Tibial nerve (tissue), 4 donors: ENCODE measurements at regions not wholly inside any gene's neighbourhood (a gene's known extent, or its start where the extent isn't known, plus 50 kb on each side); places are given as distances from the start of the nearest gene placed in this dataset.

Experiments used
- EP300 ChIP-seq, 2 donors: sonication (generic); formaldehyde crosslinking; IDR thresholded peaks; one replicate each; pipeline ENCODE4 v1.6.1; 2017; ENCODE audit warnings: antibody characterized with exemption in 2 of 2, mild to moderate bottlenecking in 1 of 2
- POLR2A ChIP-seq, 2 donors: fragments of 450-650 bp; IDR thresholded peaks; one replicate each; pipeline ENCODE4 v1.6.1; 2017; ENCODE audit warnings: antibody characterized with exemption in 2 of 2, mild to moderate bottlenecking in 2 of 2, moderate library complexity in 2 of 2
- TF ChIP-seq, protein P1 (sequence below), 5 experiments: fragments of 200-600 bp in 3 of 5; fragments of 450-650 bp in 2 of 5; sonication (generic) in 3 of 5; IDR thresholded peaks; one replicate each; pipeline ENCODE4 v1.5.1; 2016 to 2019; ENCODE audit warnings: antibody characterized with exemption in 5 of 5, mild to moderate bottlenecking in 3 of 5, moderate library complexity in 2 of 5

- no peak for TF ChIP-seq POLR2A (IDR thresholded peaks at IDR 0.05)
- TF ChIP-seq, protein P1, sequence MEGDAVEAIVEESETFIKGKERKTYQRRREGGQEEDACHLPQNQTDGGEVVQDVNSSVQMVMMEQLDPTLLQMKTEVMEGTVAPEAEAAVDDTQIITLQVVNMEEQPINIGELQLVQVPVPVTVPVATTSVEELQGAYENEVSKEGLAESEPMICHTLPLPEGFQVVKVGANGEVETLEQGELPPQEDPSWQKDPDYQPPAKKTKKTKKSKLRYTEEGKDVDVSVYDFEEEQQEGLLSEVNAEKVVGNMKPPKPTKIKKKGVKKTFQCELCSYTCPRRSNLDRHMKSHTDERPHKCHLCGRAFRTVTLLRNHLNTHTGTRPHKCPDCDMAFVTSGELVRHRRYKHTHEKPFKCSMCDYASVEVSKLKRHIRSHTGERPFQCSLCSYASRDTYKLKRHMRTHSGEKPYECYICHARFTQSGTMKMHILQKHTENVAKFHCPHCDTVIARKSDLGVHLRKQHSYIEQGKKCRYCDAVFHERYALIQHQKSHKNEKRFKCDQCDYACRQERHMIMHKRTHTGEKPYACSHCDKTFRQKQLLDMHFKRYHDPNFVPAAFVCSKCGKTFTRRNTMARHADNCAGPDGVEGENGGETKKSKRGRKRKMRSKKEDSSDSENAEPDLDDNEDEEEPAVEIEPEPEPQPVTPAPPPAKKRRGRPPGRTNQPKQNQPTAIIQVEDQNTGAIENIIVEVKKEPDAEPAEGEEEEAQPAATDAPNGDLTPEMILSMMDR (IDR thresholded peaks at IDR 0.05) = no peak
- no peak for TF ChIP-seq EP300 (IDR thresholded peaks at IDR 0.05)
Measured at GRCh38 chr5:4518903-4519672, 621.0 kb upstream of the ADAMTS16 start.
